B cell (primary cell): ENCODE measurements at regions not wholly inside any gene's neighbourhood (a gene's known extent, or its start where the extent isn't known, plus 50 kb on each side); places are given as distances from the start of the nearest gene placed in this dataset.

ENCODE experiments used
- ATAC-seq: fragments of 200-7000 bp; cut with Tn5 transposase; one replicate; pipeline ENCODE4 v1.10.0; 2021; ENCODE audit warnings: low read depth, mild to moderate bottlenecking, moderate number of reproducible peaks, moderate library complexity
- CTCF ChIA-PET: fragments of 350-600 bp; sonication (Branson Sonifier 250); formaldehyde crosslinking; loops from one replicate; lab custom pipeline; 2021; ENCODE audit warnings: antibody characterized with exemption, inconsistent platforms; lab: Charles Lee
- POLR2A ChIA-PET: fragments of 350-600 bp; sonication (Branson Sonifier 250); formaldehyde crosslinking; loops from one replicate; lab custom pipeline; 2021; ENCODE audit warnings: antibody characterized with exemption; lab: Charles Lee
- DNase-seq: peaks from one replicate; pipeline ENCODE4 v3.0.0; 2013
- H2AFZ ChIP-seq: 2 replicates; pipeline ENCODE4 v1.6.1; 2012; ENCODE audit warnings: mild to moderate bottlenecking, low read depth, low read length; ENCODE audit not compliant: insufficient read depth, poor library complexity, severe bottlenecking
- H3K27ac ChIP-seq, 2 donors: 1 replicate in 1 of 2; 2 replicates in 1 of 2; pipeline ENCODE4 v1.5.1; 2012 to 2013; ENCODE audit warnings: low read length in 2 of 2, mild to moderate bottlenecking in 2 of 2, moderate library complexity in 1 of 2
- H3K27me3 ChIP-seq, 4 experiments: fragments of 200-600 bp in 1 of 4; sonication (generic) in 1 of 4; replicated peaks in 1 of 4; 1 replicate in 2 of 4; 2 replicates in 2 of 4; pipeline versions ENCODE4 v1.6.1 to v1.7.0; 2013 to 2016; ENCODE audit warnings: low read length in 3 of 4, mild to moderate bottlenecking in 2 of 4, mixed read lengths in 1 of 4, moderate library complexity in 1 of 4; ENCODE audit not compliant: insufficient read depth in 4 of 4, control insufficient read depth in 3 of 4; ENCODE audit errors: control extremely low read depth in 1 of 4
- H3K36me3 ChIP-seq, 2 experiments: replicated peaks in 1 of 2; 1 replicate in 1 of 2; 2 replicates in 1 of 2; pipeline versions ENCODE4 v1.6.1 to v1.7.1; 2013; ENCODE audit warnings: low read length in 1 of 2; ENCODE audit not compliant: insufficient read depth in 2 of 2, control insufficient read depth in 1 of 2; ENCODE audit errors: control extremely low read depth in 1 of 2, extremely low read depth in 1 of 2
- H3K4me1 ChIP-seq, 2 donors: fragments of 200-600 bp in 1 of 2; sonication (generic) in 1 of 2; 1 replicate in 1 of 2; 2 replicates in 1 of 2; pipeline versions ENCODE4 v1.5.1 to v1.6.1; 2013 to 2017; ENCODE audit warnings: low read length in 2 of 2; ENCODE audit not compliant: control insufficient read depth in 2 of 2, insufficient read depth in 2 of 2
- H3K4me2 ChIP-seq: replicated peaks from 2 replicates; pipeline ENCODE3; 2012; ENCODE audit warnings: mild to moderate bottlenecking, low read depth, low read length; ENCODE audit not compliant: poor library complexity, severe bottlenecking
- H3K4me3 ChIP-seq, 5 experiments: fragments of 200-600 bp in 1 of 5; sonication (generic) in 1 of 5; 1 replicate in 3 of 5; 2 replicates in 2 of 5; pipeline versions ENCODE4 v1.5.1 to v1.7.0; 2011 to 2016; ENCODE audit warnings: low read length in 4 of 5, mild to moderate bottlenecking in 4 of 5, low read depth in 2 of 5, control low read depth in 1 of 5, moderate library complexity in 1 of 5; ENCODE audit not compliant: insufficient read depth in 1 of 5; ENCODE audit errors: control extremely low read depth in 1 of 5, extremely low read depth in 1 of 5
- H3K79me2 ChIP-seq: fragments of 200-600 bp; sonication (generic); one replicate; pipeline ENCODE4 v1.6.0; 2016; ENCODE audit warnings: low read length; ENCODE audit not compliant: control insufficient read depth, insufficient read depth
- H3K9ac ChIP-seq: fragments of 200-600 bp; sonication (generic); 2 replicates; pipeline ENCODE4 v1.6.1; 2017; ENCODE audit warnings: mild to moderate bottlenecking, low read length, moderate library complexity
- H3K9me3 ChIP-seq, 3 donors: one replicate each; pipeline versions ENCODE4 v1.6.1 to v1.7.1; 2013; ENCODE audit warnings: low read length in 2 of 3; ENCODE audit not compliant: control insufficient read depth in 2 of 3, insufficient read depth in 1 of 3; ENCODE audit errors: control extremely low read depth in 1 of 3
- H4K20me1 ChIP-seq: 2 replicates; pipeline ENCODE4 v1.6.0; 2012; ENCODE audit warnings: mild to moderate bottlenecking, low read length; ENCODE audit not compliant: insufficient read depth, control insufficient read depth, poor library complexity, severe bottlenecking
- H3K27ac Mint-ChIP-seq: one replicate; pipeline ENCODE4 v1.8.0; 2021; ENCODE audit warnings: mixed read lengths
- H3K27me3 Mint-ChIP-seq: one replicate; pipeline ENCODE4 v1.8.0; 2021; ENCODE audit warnings: mixed read lengths
- H3K4me1 Mint-ChIP-seq: one replicate; pipeline ENCODE4 v1.8.0; 2021; ENCODE audit warnings: mixed read lengths
- H3K4me3 Mint-ChIP-seq: one replicate; pipeline ENCODE4 v1.8.0; 2021; ENCODE audit warnings: mixed read lengths
- H3K9me3 Mint-ChIP-seq: one replicate; pipeline ENCODE4 v1.8.0; 2022; ENCODE audit warnings: mixed read lengths; ENCODE audit not compliant: insufficient read depth
- EZH2 ChIP-seq: IDR thresholded peaks from 2 replicates; pipeline ENCODE4 v1.6.1; 2012; ENCODE audit warnings: borderline replicate concordance, low read depth, mild to moderate bottlenecking, moderate library complexity, low read length; ENCODE audit not compliant: insufficient read depth, poor library complexity, severe bottlenecking
- WGBS: methylation state at CpG from one replicate; pipeline ENCODE4 v1.1.5; 2013; ENCODE audit warnings: missing lambda C conversion rate; ENCODE audit not compliant: insufficient coverage; 5-methylcytosine and 5-hydroxymethylcytosine counted together
- intact Hi-C: fragments of 100-400 bp; cut with micrococcal nuclease; formaldehyde crosslinking; loops from one replicate; pipeline ENCODE4 v1.10.0; 2022
- TF ChIP-seq, protein P1 (sequence below): fragments of 200-600 bp; IDR thresholded peaks from one replicate; pipeline ENCODE4 v1.8.0; 2022; ENCODE audit warnings: antibody characterized with exemption, mild to moderate bottlenecking

DNA sequence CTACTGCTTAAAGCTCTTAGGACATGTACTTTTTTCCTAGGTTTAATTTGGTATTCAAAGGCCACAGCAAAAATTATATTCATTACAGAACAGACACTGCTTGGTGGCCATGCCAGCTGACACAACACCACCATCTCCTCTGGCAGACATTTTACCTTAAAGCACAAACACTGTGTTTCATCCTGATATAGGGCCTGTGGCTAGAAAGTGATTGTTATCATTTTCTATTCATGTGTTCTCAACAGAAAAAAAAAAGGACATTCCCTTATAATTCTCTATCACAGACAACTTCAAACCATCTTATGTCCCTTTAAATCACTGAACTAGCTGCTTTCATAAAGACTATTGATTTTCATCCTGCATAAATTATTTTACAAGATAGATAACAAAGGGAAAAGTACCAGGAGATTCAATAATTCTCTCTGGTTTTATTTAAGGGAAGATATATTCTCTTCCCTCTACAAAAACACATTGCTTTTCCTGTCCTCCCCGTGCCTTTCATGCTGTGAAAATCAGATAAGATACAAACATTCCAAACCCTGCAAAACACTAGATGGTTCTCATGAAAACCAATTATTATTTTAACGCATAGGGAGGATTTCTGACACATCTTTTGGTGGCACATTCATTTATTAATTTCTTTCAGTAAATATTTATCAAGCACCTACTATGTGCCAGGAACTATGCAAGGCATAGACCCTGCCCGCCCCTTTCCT lies 139.3 kb upstream of the TMCC3 start:
- TF ChIP-seq, protein P1, sequence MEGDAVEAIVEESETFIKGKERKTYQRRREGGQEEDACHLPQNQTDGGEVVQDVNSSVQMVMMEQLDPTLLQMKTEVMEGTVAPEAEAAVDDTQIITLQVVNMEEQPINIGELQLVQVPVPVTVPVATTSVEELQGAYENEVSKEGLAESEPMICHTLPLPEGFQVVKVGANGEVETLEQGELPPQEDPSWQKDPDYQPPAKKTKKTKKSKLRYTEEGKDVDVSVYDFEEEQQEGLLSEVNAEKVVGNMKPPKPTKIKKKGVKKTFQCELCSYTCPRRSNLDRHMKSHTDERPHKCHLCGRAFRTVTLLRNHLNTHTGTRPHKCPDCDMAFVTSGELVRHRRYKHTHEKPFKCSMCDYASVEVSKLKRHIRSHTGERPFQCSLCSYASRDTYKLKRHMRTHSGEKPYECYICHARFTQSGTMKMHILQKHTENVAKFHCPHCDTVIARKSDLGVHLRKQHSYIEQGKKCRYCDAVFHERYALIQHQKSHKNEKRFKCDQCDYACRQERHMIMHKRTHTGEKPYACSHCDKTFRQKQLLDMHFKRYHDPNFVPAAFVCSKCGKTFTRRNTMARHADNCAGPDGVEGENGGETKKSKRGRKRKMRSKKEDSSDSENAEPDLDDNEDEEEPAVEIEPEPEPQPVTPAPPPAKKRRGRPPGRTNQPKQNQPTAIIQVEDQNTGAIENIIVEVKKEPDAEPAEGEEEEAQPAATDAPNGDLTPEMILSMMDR = no peak
- no peak for TF ChIP-seq EZH2
- 100% methylated on average over 1 of the region's 3 CpGs for WGBS
- Mint-ChIP-seq H3K4me1 (peaks cover 44% of the 10 kb centered on the region), H3K9me3 (peaks cover 8% of the 10 kb centered on the region), H3K4me3 (no peak overlapping the region), H3K27me3 (no peaks in the 10 kb centered on the region), H3K27ac (no peak overlapping the region)
- Histone ChIP-seq H3K79me2 (peaks cover 59% of the 10 kb centered on the region), H2AFZ (no peak overlapping the region), H3K9ac (no peak overlapping the region), H3K9me3 (peaks cover 0 to 5% (median 2%) of the 10 kb centered on the region in 3 donors), H3K27ac (no peak overlapping the region), H3K4me3 (no peak overlapping the region), H3K27me3 (no peaks in the 10 kb centered on the region), H3K4me2 (no peak overlapping the region), H3K4me1 (peaks cover 5 to 15% of the 10 kb centered on the region in 2 donors), H4K20me1 (peaks cover 37% of the 10 kb centered on the region), H3K36me3 (peaks cover 0 to 5% of the 10 kb centered on the region in 2 experiments)
- intact Hi-C loops = no loop called here
- CTCF ChIA-PET = interaction anchor here (1.2 to 1.3 kb wide), 2 partner anchors 11 to 19 kb away, joined by 3 read pairs; no protein-coding TSS in a partner anchor
- DNase-seq (no peak), ATAC-seq (no peak)
- POLR2A ChIA-PET = no interaction called here

GRCh38 chr12:94788298-94788697 lies 137.9 kb upstream of the TMCC3 start:
- CTCF ChIA-PET = no interaction called here
- ATAC-seq (no peak), DNase-seq (no peak)
- Histone ChIP-seq H3K9me3 (peaks cover 0 to 5% (median 2%) of the 10 kb centered on the region in 3 donors), H3K27me3 (no peaks in the 10 kb centered on the region), H4K20me1 (peaks cover 34% of the 10 kb centered on the region), H3K27ac (no peak overlapping the region), H3K36me3 (peaks cover 0 to 5% of the 10 kb centered on the region in 2 experiments), H2AFZ (no peak overlapping the region), H3K4me2 (no peak overlapping the region), H3K9ac (no peak overlapping the region), H3K4me3 (no peak overlapping the region), H3K79me2 (peaks cover 63% of the 10 kb centered on the region), H3K4me1 (peaks cover 16 to 28% of the 10 kb centered on the region in 2 donors)
- POLR2A ChIA-PET = interaction anchor here (0.7 to 0.8 kb wide), 2 partner anchors 29 to 1025 kb away, joined by 3 to 6 read pairs; no protein-coding TSS in a partner anchor
- Mint-ChIP-seq H3K9me3 (peaks cover 8% of the 10 kb centered on the region), H3K4me1 (peaks cover 49% of the 10 kb centered on the region), H3K27me3 (no peaks in the 10 kb centered on the region), H3K27ac (no peak overlapping the region), H3K4me3 (no peak overlapping the region)
- no CpG with 5 or more reads among the region's 2 CpGs for WGBS
- intact Hi-C loops = no loop called here
- TF ChIP-seq, protein P1 = no peak
- no peak for TF ChIP-seq EZH2
